ENCODE measurements at regions not wholly inside any gene's neighbourhood (a gene's known extent, or its start where the extent isn't known, plus 50 kb on each side); places are given as distances from the start of the nearest gene placed in this dataset.

DNA sequence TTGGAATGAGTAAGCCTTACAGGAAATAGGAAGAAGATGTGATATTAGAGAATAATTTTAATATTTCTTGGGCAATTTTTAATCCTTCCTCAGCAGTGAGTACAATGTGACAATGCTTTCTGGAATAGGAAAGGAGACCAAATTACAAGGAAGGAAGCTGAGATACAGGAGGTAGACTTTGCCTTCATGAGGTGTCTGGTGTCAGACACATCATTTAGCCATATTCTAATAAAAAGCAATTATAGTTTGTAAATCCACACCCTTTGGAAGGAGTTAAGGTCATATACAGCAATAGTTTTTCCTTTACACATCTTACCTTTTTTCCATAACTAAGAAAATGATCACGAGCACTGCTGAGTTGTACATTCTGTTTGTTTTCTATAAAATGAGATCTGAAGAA, 390.4 kb downstream of the SH3GL2 start:
- TF ChIP-seq, protein P1, sequence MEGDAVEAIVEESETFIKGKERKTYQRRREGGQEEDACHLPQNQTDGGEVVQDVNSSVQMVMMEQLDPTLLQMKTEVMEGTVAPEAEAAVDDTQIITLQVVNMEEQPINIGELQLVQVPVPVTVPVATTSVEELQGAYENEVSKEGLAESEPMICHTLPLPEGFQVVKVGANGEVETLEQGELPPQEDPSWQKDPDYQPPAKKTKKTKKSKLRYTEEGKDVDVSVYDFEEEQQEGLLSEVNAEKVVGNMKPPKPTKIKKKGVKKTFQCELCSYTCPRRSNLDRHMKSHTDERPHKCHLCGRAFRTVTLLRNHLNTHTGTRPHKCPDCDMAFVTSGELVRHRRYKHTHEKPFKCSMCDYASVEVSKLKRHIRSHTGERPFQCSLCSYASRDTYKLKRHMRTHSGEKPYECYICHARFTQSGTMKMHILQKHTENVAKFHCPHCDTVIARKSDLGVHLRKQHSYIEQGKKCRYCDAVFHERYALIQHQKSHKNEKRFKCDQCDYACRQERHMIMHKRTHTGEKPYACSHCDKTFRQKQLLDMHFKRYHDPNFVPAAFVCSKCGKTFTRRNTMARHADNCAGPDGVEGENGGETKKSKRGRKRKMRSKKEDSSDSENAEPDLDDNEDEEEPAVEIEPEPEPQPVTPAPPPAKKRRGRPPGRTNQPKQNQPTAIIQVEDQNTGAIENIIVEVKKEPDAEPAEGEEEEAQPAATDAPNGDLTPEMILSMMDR (IDR thresholded peaks at IDR 0.05) = no peak
- TF ChIP-seq POLR2A (IDR thresholded peaks at IDR 0.05) (no peak), EP300 (IDR thresholded peaks at IDR 0.05) (no peak)

Measured in tibial nerve (tissue), 4 donors.